ENCODE measurements at regions not wholly inside any gene's neighbourhood (a gene's known extent, or its start where the extent isn't known, plus 50 kb on each side); places are given as distances from the start of the nearest gene placed in this dataset.

DNA sequence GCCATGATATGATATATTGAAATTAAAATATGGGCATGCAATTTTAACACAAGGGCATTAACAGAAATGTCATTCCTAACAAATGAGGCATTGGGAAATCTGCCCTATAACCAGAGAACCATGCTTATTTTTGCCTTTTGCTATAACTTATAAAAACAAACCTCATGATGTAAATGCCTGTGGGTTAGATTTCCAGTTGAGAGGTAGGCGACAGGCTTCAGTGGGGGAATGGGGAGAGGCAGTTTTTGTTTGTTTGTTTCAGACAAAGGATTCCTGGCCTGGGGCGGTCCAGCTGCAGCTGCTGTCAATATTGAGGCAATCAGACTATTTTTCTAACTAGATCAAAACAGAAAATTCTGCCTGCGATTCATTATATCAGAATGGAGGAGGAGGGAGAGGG lies 490.4 kb upstream of the CFAP20DC start:
- DNase-seq, result no peak

DNA sequence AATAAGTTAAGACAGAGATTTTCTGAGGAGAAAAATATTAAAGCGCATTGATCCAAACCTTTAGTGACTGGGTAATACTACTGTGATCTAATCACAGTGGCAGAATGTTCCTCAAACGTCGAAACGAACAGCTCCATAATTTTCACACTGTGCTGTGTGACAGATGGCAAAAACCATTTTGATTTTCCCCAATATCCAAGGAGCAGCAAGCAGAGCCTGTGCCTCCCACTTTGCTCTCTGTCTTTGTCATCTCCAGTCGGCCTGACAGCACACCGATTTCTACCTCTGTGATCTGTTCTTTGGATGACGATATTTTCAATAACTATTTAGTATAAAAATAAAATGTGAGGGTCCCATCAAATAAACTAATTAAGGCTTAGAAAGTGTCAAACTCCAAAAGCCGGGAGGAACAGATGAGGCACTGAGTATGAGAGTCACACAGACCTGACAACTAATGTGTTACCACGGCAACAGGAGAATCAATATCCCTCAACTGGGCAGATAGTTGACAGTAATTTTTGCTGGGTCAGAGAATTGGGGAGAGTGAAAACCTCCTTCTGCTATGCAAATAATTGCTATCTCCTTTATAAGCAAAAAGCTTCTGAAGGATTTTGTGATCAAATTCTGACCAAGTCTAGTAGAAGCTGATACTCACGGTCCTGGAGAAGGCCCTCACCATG lies 489.1 kb upstream of the CFAP20DC start:
- DNase-seq, result no peak

DNA sequence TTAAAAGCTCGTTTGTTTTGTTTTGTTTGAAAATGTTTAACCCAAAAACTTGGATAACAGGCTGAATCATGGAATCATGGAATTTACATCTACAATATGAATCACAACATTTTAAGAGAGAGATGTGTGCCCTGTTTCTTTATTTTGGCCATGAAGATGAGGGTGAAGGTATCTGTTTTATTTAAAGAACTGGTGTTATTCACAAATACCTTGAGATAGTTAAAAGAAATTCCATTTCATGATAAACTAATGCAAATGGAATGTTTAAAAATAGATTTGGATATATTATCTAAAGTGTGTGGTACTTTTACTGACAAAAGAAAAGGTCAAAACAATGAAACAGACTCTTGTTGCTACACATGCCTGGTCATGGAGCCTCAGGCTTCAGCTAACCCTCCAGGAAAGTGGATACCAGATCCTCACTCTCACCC lies 486.0 kb upstream of the CFAP20DC start:
- no peak for DNase-seq

DNA sequence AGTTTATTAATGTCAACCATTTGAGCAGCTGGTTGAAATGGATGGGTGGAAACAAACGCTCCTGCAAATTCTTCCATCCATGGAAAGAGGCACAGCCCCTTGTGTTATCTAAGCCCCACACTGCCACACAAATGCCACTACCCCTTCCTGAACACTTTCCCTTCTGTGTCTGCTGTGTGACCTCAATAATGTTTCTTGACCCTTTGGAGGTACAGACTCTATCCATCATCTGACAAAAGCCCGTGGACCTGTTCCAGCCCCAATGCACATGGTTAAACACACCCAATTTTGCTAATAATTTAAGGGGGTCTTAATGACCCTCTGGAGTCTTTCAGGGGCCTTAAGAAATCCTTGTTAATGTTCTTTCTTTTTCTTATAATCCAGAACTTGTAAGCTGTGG lies 482.2 kb upstream of the CFAP20DC start:
- no peak for DNase-seq

DNA sequence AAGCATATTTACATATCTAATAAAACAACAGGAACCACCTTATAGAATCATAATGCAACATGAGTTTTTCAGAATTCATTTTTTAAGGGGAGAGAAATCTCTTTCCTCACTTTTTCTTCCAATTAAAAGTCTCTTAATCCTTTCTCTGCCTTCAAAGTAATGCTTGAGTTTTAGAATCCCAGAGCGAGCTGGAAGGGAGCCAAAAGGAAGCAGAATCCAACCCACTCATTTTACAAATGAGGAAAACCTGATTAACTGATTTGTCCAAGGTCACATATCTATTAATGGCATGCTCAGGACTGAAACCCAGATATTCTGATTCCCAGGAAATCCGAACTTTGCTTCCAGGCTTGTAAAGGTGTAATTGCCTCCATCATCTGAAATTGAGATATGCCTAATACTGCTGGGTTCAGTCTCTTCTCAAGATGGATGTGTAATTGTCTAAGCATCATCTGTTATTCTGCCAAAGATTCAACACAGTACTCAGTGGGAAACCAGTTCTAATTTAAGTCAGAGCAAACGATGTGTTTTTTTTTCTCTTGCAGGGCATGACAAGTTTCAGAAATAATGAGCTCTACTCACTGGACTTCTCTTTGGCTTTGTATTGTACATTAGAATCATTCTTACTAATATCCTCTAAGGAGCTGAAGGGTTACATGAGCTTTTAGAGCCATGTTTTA lies 481.4 kb upstream of the CFAP20DC start:
- DNase-seq, result no peak

DNA sequence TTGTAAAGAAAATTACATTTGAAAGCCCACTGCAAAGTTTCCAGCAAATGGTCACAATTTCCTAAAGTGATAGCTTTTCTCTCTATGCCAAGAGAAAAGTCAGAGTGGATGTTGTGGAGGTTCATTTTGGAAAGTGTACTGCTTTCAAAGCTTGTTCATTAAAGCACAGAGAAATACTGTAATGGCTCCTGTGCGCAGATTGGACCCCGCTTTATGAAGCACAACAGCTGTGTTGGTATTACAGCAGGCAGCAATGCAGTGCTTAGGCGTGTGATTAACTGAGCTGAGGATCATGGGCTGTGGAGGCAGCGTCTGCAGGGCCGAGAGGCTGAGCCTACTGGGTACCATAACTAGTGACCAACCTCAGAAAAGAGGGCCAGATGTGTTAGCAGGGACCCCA lies 478.4 kb upstream of the CFAP20DC start:
- no peak for DNase-seq

DNA sequence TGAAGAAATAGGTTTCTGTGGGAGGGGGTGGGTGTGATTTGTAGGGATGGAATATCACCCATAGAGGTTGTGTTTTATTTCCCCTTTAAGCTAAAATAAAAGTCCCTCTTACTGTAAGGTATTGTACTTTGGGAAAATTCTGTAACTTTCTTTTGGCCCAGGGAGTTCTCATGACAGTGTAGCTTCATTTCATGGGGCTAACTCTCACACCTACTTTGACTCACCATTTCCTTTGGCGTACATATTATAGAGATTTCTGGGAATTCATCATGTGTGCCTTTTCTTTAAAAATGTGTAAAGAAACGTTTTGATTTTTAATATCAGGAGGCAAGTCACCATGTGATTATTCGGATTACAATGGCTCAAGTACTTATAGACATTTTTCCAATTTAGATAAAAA lies 477.7 kb upstream of the CFAP20DC start:
- no peak for DNase-seq

DNA sequence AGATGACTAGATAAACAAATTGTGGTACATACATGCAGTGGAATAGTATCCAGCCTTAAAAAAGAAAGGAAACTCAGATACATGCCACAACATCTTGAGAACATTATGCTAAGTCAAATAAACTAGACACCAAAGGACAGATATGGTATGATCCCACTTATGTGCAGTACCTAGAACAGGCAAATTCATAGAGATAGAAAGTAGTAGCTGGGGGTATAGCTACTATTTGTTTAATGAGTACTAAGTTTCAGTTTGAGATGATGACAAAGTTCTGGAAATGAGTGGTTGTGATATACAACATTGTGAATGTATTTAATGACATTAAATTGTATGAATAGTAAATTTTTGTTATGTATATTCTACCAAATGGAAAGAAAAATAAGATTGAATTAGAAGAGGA lies 477.2 kb upstream of the CFAP20DC start:
- DNase-seq, result no peak

DNA sequence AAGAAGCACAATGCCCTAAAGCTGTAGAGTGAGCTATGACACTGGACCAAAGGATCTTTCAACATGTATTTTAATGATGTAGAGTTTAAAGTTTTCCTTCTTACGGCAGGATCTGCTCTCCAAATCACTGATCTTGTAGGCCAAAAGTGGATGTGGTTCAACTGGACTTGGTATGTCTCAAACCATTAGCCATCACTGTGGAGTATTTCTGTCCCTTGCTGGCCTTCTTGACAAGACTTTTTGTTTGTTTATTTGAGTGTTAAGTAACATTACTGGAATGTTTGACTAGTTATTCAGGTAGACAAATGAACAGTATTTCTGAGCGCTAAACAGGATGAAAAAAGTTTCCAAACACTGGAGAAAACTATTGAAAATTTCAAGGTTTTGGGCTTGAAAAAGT lies 472.7 kb upstream of the CFAP20DC start:
- no peak for DNase-seq

DNA sequence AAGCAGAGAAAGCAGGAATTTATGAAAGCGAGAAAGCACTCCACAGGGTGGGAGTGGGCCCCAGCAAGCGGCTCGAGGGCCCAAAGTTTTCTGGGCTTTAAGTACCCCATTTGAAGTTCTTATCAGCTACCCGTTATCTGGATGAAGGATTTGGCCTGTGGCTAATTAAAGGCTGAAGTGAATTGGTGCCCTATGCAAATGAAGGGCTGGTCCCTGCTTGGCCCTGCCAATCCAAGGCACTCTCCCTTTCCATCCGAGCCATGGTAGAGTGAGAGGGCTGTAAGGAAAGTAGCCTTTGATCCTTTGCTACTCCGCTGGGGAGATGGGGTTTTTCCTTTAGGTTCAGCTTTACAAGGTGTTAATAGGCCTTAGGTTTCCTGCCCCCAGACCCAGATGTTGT lies 469.3 kb upstream of the CFAP20DC start:
- DNase-seq, result no peak

DNA sequence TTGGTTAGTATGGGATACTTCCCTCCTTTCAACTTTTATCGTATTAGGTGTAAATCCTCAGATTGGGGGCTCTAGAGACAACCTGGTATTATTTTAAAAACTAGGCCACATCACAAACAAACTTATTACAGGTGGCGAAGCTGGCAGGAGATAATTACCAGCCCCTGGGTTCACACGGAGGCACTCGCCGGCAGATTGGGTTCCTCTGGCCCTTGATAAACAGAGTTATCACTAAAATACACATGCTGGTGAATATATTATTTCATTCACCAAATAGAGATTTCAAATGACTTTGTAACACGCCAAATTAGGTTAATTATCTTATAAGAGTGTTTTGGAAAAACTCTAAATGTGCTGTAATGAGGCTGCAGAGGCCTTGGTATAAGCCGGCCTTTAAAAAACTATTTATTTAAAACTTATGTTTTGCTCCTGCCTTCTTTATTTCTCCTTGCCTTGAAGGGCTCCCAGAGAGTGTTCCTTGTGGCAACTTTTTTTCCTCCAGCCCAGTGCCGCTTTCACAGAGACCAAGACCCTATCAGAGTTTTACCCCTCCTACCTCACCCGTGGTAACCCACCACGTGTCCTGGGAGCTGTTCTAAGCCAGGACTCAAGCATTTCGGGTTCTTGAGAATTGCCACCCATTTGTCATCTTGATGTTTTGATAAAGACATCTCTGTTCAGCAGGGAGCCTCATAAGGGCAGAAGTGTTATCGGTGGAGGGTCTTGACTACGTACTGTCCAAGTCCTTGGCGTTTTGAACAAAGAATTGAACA lies 468.6 kb upstream of the CFAP20DC start:
- DNase-seq, result no peak

DNA sequence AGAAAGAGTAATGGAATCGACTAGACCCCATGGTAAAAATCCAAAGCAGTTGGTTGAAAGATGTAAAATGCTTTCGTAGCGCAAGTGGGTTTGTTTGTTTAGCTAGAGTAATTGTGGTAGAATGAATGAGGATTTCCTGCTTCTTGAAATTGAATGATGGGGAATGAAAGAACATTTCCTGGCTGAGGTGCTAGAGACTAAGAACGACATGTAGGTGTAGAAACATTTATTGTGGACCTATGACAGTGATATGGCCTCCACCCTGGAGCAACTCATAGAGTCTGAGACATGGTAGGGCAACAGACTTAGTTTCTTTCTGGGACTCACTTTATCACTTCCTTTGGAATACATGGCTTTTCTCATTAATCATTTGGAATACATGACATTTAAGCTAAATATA lies 467.6 kb upstream of the CFAP20DC start:
- DNase-seq, result no peak

DNA sequence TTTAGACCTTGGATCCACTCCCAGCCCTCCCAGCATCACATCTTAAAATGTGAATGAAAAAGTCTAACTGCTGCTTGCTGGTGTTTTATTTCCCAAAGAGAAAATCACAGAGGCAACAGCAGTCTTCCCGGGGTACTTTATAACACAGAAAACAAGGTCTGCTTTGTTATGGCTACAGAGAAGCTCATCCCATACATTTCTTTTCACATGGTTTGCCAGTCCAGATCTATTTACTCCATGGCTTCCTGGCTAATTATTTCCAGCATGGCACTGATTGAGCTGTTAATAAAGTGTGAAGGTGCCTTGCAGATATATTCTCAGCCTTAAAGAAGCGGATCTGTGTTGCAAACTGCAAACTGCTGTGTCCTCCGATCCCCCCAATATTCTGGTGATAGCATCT lies 466.1 kb upstream of the CFAP20DC start:
- no peak for DNase-seq

DNA sequence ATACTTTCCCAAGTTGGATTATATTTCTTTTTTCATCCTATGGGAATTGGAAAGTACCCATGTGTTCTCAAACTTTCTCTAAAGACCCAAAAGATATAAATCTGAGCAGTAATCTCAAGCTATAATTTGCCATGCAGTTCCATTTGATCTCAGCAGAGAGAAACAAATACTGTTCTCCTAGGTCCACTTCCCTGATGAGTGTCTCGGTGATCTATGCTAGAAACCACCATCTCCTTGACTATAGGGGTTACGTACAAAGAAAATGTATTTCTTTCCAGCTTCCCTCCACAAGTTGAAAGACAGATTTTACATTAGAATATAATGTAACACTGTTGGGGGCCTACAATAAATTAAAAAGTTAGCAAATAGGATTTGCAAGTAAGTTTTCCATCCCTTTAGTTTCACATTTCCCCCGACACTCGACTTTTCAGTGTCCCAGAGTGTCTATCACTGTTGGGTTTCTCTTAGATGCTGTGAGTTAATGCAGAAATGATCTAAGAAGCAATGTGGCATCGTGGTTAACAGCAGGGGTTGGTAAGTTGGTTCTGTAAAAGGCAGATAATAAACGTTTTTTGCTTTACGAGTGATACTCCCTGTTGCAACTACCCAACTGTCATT lies 465.1 kb upstream of the CFAP20DC start:
- no peak for DNase-seq

DNA sequence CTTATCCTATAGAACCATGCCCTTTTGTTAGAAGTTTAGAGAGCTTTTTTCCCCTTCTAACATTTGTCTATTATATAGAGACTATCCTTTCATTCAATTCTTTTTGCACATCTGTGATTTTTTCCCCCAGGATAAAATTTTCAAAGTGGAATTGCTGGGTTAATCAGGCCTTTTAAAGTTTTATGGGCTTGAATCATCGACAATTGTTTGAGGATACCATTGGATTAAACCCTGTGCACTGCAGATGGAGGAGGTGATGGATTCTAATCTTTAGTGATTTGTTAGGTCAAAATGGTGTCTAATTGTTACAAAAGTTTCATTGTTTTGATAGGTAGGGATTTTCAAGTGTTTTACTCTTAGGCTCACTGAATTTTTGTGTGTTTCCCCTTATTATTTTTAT lies 463.7 kb upstream of the CFAP20DC start:
- no peak for DNase-seq

DNA sequence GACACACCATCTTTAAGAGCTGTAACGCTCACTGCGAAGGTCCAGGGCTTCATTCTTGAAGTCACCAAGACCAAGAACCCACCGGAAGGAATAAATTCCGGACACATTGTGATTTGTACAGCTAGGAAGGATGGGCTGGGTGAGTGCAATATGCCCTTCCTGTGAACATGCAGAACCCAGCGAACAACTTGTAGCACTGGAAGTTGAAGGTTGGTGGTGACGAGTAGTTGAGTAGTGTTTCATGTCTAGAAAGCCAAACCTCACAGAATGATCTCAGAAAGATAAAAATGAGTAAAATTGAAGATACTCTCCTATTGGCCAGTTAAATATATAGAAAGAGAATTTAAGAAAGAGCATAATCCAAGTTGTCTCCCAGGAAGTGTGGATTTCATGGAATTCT lies 462.2 kb upstream of the CFAP20DC start:
- no peak for DNase-seq

DNA sequence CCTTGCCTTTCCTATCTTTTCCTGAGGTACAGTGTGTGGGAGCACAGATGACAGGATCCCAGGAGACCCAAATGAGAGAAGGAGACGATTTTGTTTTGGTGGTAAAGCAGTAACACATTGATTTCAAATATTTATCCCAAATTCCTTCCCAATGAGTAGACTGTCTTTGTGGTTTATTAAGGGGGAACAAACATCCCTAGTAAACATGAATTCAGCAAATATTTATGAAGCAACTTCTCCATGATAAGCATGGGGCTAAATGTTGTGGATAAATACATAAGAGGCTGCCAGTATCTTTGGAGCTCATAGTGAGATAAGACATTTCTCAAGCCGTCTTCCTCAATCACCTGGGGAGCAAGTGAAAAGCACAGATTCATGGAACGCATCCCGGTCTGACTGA lies 460.8 kb upstream of the CFAP20DC start:
- DNase-seq, result no peak

DNA sequence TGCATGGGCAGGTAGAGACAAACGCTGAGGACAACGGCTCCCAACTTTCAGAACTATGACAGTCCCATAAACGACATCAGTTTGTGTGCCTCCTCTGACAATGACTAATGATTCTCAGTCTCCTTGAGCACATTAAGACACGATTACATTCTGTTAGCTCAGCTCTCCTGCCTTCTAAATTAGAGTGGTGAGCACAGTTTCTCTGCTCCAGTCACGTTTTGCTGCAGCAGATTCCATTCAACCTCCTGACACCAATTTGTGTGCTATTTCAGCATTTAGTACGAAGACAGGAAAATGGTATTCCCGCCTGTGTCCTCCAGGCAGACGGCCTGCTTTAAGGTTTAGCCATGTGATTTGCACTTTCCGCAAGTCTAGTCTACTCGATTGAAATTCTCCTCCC lies 458.4 kb upstream of the CFAP20DC start:
- DNase-seq, result no peak

DNA sequence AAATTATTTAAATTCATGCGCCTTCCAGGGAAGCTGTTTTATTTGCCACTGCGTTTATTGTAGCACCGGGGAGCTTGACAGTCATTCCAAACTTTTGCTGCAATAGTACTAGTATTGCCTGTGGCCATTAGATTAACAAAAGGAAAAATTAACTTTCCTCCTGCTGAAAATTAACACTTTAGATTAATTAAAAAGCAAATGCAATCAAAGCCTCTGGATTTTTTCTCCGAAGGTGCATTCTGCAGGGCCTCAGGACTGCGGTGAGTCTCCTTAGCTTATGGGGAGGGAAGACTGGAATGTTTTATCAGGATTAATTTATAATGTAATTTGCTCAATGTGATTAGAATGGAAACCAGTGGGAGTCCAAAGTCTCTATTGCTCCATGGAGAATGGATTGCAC lies 456.4 kb upstream of the CFAP20DC start:
- no peak for DNase-seq

DNA sequence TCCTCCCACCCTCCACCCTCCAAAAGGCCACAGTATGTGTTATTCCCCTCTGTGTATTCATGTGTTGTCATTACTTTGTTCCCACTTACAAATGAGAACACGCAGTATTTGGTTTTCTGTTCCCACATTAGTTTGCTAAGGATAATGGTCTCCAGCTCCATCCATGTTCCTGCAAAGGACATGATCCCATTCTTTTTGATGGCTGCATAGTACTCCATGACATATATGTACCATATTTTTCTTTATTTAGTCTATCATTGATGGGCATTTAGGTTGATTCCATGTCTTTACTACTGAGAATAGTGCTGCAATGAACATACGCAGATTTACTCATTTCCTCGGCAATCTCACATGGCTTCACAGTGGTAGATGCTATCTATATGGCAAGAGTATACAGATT lies 453.6 kb upstream of the CFAP20DC start:
- no peak for DNase-seq

DNA sequence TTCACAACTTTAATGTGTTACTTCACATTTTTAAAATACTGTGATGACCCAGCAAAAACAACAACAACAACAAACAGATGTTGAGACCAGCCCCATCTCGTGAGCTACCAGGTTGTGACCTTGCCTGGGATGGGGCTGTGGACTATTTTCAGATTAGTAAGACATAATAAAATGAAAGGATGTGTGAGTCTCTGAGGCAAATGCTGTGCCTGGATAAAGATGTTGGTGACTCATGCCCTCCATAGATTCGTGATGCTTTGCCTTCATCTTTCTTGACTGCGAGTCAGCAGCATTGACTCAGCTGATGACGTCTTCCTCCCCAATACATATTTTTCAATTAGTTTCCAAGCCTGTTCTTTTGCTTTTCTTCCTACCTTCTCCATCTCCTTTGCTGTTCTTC lies 453.0 kb upstream of the CFAP20DC start:
- peak; percentile 5 for DNase-seq

DNA sequence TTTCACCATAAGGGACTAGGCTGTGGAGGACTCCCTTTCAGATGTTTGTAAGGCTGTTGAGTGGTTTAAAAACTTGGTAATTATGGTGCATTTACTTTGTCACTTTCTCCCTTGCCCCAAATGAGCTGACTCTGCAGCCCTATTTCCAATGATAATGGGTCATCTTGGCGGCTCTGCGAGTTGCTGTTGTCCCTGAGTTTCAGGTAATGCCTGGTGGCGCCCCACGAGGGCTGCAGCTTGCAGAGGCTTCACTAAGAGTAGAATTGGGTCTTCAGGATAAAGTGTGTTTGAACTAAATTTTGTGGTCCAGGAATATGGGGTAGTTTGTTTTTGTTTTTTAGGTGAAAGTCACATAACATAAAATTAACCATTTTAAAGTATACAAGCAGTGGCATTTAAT lies 450.1 kb upstream of the CFAP20DC start:
- no peak for DNase-seq

DNA sequence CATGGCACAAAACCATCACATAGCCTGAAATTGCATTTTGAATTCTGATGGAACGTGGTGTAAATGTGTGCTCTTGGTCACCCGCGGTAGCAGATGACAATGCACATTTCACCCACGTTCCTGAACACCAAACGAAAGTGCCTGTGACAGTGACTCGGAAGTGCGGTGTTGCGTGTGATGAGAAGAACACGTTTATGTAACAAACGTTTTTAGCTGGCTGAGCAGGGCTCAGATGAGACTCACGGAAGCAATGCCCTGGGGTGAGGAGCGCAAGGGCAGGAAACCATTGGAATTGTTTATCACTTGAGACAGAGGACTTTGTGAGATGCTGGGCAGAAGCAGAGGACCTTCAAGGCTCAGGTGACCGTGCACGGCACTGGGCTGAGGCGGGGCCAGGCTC lies 449.2 kb upstream of the CFAP20DC start:
- no peak for DNase-seq

DNA sequence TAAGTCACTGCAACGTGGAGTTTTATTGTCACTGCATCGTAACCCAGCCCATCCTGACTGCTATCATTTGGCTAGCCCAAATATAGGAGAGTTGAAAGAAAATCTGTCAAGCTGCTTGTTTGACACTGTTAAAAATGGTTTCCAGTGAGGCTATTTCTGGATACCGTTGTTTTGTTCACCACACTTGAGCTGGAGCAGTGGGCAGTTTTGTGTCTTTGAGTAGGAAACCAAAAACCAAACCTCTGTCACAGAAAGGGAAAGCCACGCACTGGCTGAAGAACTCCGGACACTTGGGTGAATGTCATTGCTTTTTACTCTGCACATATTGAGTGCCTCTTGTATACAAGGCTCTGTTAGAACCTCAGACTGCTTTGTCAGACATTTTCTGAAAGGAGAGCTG lies 446.4 kb upstream of the CFAP20DC start:
- DNase-seq, result no peak

All from stimulated activated CD4-positive, alpha-beta T cell treated with anti-CD3 and anti-CD28 coated beads, Interleukin-12 subunit alpha, Interleukin-12 subunit beta, amount 100 ng/mL, for 4 hours (primary cell).